Tibial nerve (tissue), 3 donors: ENCODE measurements at regions not wholly inside any gene's neighbourhood (a gene's known extent, or its start where the extent isn't known, plus 50 kb on each side); places are given as distances from the start of the nearest gene placed in this dataset.

Experiments used
- CTCF ChIP-seq, 5 experiments: fragments of 200-600 bp in 3 of 5; fragments of 450-650 bp in 2 of 5; sonication (generic) in 3 of 5; IDR thresholded peaks; one replicate each; pipeline ENCODE4 v1.5.1; 2016 to 2019; ENCODE audit warnings: antibody characterized with exemption in 5 of 5, mild to moderate bottlenecking in 3 of 5, moderate library complexity in 2 of 5
- POLR2A ChIP-seq, 2 donors: fragments of 450-650 bp; IDR thresholded peaks; one replicate each; pipeline ENCODE4 v1.6.1; 2017; ENCODE audit warnings: antibody characterized with exemption in 2 of 2, mild to moderate bottlenecking in 2 of 2, moderate library complexity in 2 of 2

GRCh38 chr12:5194306-5194705, 150.6 kb downstream of the KCNA5 start:
- no peak for TF ChIP-seq CTCF (IDR thresholded peaks at IDR 0.05)
- TF ChIP-seq POLR2A (IDR thresholded peaks at IDR 0.05), result no peak
